Nephron progenitor cell (in vitro differentiated cells): ENCODE measurements at regions not wholly inside any gene's neighbourhood (a gene's known extent, or its start where the extent isn't known, plus 50 kb on each side); places are given as distances from the start of the nearest gene placed in this dataset.
A peak's percentile ranks its signal among the peaks of the same experiment; 100 is the strongest.

ENCODE experiments used
- DNase-seq: peaks from one replicate; pipeline ENCODE4 v3.0.0; 2021
- H3K27ac Mint-ChIP-seq: 2 replicates; pipeline ENCODE4 v1.8.0; 2021; ENCODE audit warnings: mild to moderate bottlenecking, moderate library complexity, mixed read lengths
- H3K27me3 Mint-ChIP-seq: 2 replicates; pipeline ENCODE4 v1.8.0; 2021; ENCODE audit warnings: mild to moderate bottlenecking, low read depth, mixed read lengths; ENCODE audit not compliant: poor library complexity
- H3K36me3 Mint-ChIP-seq: 2 replicates; pipeline ENCODE4 v1.8.0; 2021; ENCODE audit warnings: low read depth, mixed read lengths
- H3K4me1 Mint-ChIP-seq: 2 replicates; pipeline ENCODE4 v1.8.0; 2021; ENCODE audit warnings: mixed read lengths
- H3K4me3 Mint-ChIP-seq: 2 replicates; pipeline ENCODE4 v1.8.0; 2021; ENCODE audit warnings: mild to moderate bottlenecking, moderate library complexity, mixed read lengths
- H3K9me3 Mint-ChIP-seq: 2 replicates; pipeline ENCODE4 v1.8.0; 2021; ENCODE audit warnings: mild to moderate bottlenecking, moderate library complexity, mixed read lengths
- CTCF ChIP-seq: fragments of 200-600 bp; sonication (generic); IDR thresholded peaks from 2 replicates; pipeline ENCODE4 v1.5.0; 2021; ENCODE audit warnings: antibody characterized with exemption

GRCh38 chr4:175536852-175537453 lies 275.1 kb downstream of the GPM6A start:
- Mint-ChIP-seq H3K4me3 (no peak overlapping the region), H3K27ac (no peak overlapping the region), H3K27me3 (peaks cover 4% of the 10 kb centered on the region), H3K9me3 (peaks cover 21% of the 10 kb centered on the region), H3K4me1 (no peaks in the 10 kb centered on the region), H3K36me3 (no peaks in the 10 kb centered on the region)
- peak; percentile 6 for DNase-seq
- TF ChIP-seq CTCF, result peak; percentile 55

GRCh38 chr4:175539498-175539897 lies 272.6 kb downstream of the GPM6A start:
- no peak for DNase-seq
- H3K27ac Mint-ChIP-seq, result no peak overlapping the region
- no peaks in the 10 kb centered on the region for H3K36me3 Mint-ChIP-seq
- TF ChIP-seq CTCF, result no peak
- H3K9me3 Mint-ChIP-seq, result peaks cover 10% of the 10 kb centered on the region
- H3K4me1 Mint-ChIP-seq, result no peaks in the 10 kb centered on the region
- H3K27me3 Mint-ChIP-seq, result peaks cover 4% of the 10 kb centered on the region
- no peak overlapping the region for H3K4me3 Mint-ChIP-seq

- H3K27ac Mint-ChIP-seq, result no peak overlapping the region
- TF ChIP-seq CTCF, result no peak
These were observed 271.9 kb downstream of the GPM6A start for GRCh38 chr4:175540151-175540550.

GRCh38 chr4:175540732-175541131 lies 271.3 kb downstream of the GPM6A start:
- H3K4me3 Mint-ChIP-seq, result no peak overlapping the region
- peaks cover 9% of the 10 kb centered on the region for H3K9me3 Mint-ChIP-seq
- TF ChIP-seq CTCF, result no peak
- no peaks in the 10 kb centered on the region for H3K36me3 Mint-ChIP-seq
- H3K27me3 Mint-ChIP-seq, result peaks cover 4% of the 10 kb centered on the region
- no peak for DNase-seq
- H3K27ac Mint-ChIP-seq, result peak overlapping the region; percentile 77
- H3K4me1 Mint-ChIP-seq, result no peaks in the 10 kb centered on the region

More at GRCh38 chr4:175540151-175540550, 271.9 kb downstream of the GPM6A start:
- H3K36me3 Mint-ChIP-seq, result no peaks in the 10 kb centered on the region
- peaks cover 9% of the 10 kb centered on the region for H3K9me3 Mint-ChIP-seq
- DNase-seq, result no peak
- no peak overlapping the region for H3K4me3 Mint-ChIP-seq
- H3K27me3 Mint-ChIP-seq, result peaks cover 4% of the 10 kb centered on the region
- H3K4me1 Mint-ChIP-seq, result no peaks in the 10 kb centered on the region

- no peaks in the 10 kb centered on the region for H3K27me3 Mint-ChIP-seq
- no peak overlapping the region for H3K27ac Mint-ChIP-seq
- H3K4me1 Mint-ChIP-seq, result no peaks in the 10 kb centered on the region
- no peaks in the 10 kb centered on the region for H3K36me3 Mint-ChIP-seq
- H3K4me3 Mint-ChIP-seq, result no peak overlapping the region
- peaks cover 9% of the 10 kb centered on the region for H3K9me3 Mint-ChIP-seq
- TF ChIP-seq CTCF, result no peak
- DNase-seq, result no peak
These were observed 269.3 kb downstream of the GPM6A start for GRCh38 chr4:175542786-175543185.

- no peak for TF ChIP-seq CTCF
- H3K4me3 Mint-ChIP-seq, result no peak overlapping the region
- no peaks in the 10 kb centered on the region for H3K4me1 Mint-ChIP-seq
- no peak for DNase-seq
- H3K27me3 Mint-ChIP-seq, result no peaks in the 10 kb centered on the region
- H3K27ac Mint-ChIP-seq, result no peak overlapping the region
- H3K9me3 Mint-ChIP-seq, result no peaks in the 10 kb centered on the region
- H3K36me3 Mint-ChIP-seq, result no peaks in the 10 kb centered on the region
These were observed 252.9 kb downstream of the GPM6A start for GRCh38 chr4:175559126-175559525.
